ENCODE measurements at regions not wholly inside any gene's neighbourhood (a gene's known extent, or its start where the extent isn't known, plus 50 kb on each side); places are given as distances from the start of the nearest gene placed in this dataset.
"Not testable (repeated sequence)": the region's sequence is repeated elsewhere in the genome, so short reads cannot be mapped to it uniquely, and the experiment has no call there.

GRCh38 chr6:9250852-9251251 is 815.5 kb upstream of the SLC35B3 start:
- no peaks in the 10 kb centered on the region for H3K9me3 Mint-ChIP-seq
- no peak overlapping the region for H3K4me3 Mint-ChIP-seq
- no peaks in the 10 kb centered on the region for H3K27me3 Mint-ChIP-seq
- no peaks in the 10 kb centered on the region for H3K36me3 Mint-ChIP-seq
- no peak for DNase-seq
- CTCF ChIA-PET, result no interaction called here
- no peaks in the 10 kb centered on the region for H3K4me1 Mint-ChIP-seq
- no peak overlapping the region for H3K27ac Mint-ChIP-seq

GRCh38 chr6:9248133-9248532 is 812.8 kb upstream of the SLC35B3 start:
- H3K36me3 Mint-ChIP-seq, result no peaks in the 10 kb centered on the region
- CTCF ChIA-PET, result no interaction called here
- DNase-seq, result no peak
- H3K27me3 Mint-ChIP-seq, result no peaks in the 10 kb centered on the region
- no peak overlapping the region for H3K4me3 Mint-ChIP-seq
- no peaks in the 10 kb centered on the region for H3K4me1 Mint-ChIP-seq
- no peaks in the 10 kb centered on the region for H3K9me3 Mint-ChIP-seq
- no peak overlapping the region for H3K27ac Mint-ChIP-seq

GRCh38 chr6:9240861-9241260 is 805.5 kb upstream of the SLC35B3 start:
- no peaks in the 10 kb centered on the region for H3K4me1 Mint-ChIP-seq
- DNase-seq, result no peak
- CTCF ChIA-PET, result no interaction called here
- no peak overlapping the region for H3K4me3 Mint-ChIP-seq
- H3K27me3 Mint-ChIP-seq, result no peaks in the 10 kb centered on the region
- H3K36me3 Mint-ChIP-seq, result no peaks in the 10 kb centered on the region
- H3K27ac Mint-ChIP-seq, result no peak overlapping the region
- peaks cover 4% of the 10 kb centered on the region for H3K9me3 Mint-ChIP-seq

GRCh38 chr6:9236443-9236842 is 801.1 kb upstream of the SLC35B3 start:
- CTCF ChIA-PET, result no interaction called here
- Mint-ChIP-seq H3K27me3 (no peaks in the 10 kb centered on the region), H3K27ac (no peak overlapping the region), H3K36me3 (no peaks in the 10 kb centered on the region), H3K4me3 (no peak overlapping the region), H3K9me3 (peaks cover 7% of the 10 kb centered on the region), H3K4me1 (no peaks in the 10 kb centered on the region)
- DNase-seq, result no peak

GRCh38 chr6:9233686-9234085 is 798.3 kb upstream of the SLC35B3 start:
- Mint-ChIP-seq H3K9me3 (peaks cover 9% of the 10 kb centered on the region), H3K4me1 (no peaks in the 10 kb centered on the region), H3K4me3 (no peak overlapping the region), H3K27me3 (no peaks in the 10 kb centered on the region), H3K27ac (no peak overlapping the region), H3K36me3 (no peaks in the 10 kb centered on the region)
- CTCF ChIA-PET, result no interaction called here
- DNase-seq, result no peak

- H3K4me3 Mint-ChIP-seq, result no peak overlapping the region
- no peak for DNase-seq
- no peaks in the 10 kb centered on the region for H3K27me3 Mint-ChIP-seq
- CTCF ChIA-PET, result no interaction called here
- H3K36me3 Mint-ChIP-seq, result no peaks in the 10 kb centered on the region
- no peaks in the 10 kb centered on the region for H3K4me1 Mint-ChIP-seq
- peaks cover 9% of the 10 kb centered on the region for H3K9me3 Mint-ChIP-seq
- no peak overlapping the region for H3K27ac Mint-ChIP-seq
These were observed 797.9 kb upstream of the SLC35B3 start for GRCh38 chr6:9233226-9233625.

GRCh38 chr6:9225441-9225871 is 790.1 kb upstream of the SLC35B3 start:
- Mint-ChIP-seq H3K9me3 (peaks cover 17% of the 10 kb centered on the region), H3K4me1 (no peaks in the 10 kb centered on the region), H3K27me3 (no peaks in the 10 kb centered on the region), H3K36me3 (no peaks in the 10 kb centered on the region), H3K4me3 (no peak overlapping the region), H3K27ac (no peak overlapping the region)
- CTCF ChIA-PET, result no interaction called here
- no peak for DNase-seq

GRCh38 chr6:9224539-9224938 is 789.2 kb upstream of the SLC35B3 start:
- CTCF ChIA-PET, result no interaction called here
- DNase-seq, result no peak
- no peaks in the 10 kb centered on the region for H3K36me3 Mint-ChIP-seq
- no peak overlapping the region for H3K27ac Mint-ChIP-seq
- no peaks in the 10 kb centered on the region for H3K4me1 Mint-ChIP-seq
- peaks cover 17% of the 10 kb centered on the region for H3K9me3 Mint-ChIP-seq
- H3K4me3 Mint-ChIP-seq, result no peak overlapping the region
- no peaks in the 10 kb centered on the region for H3K27me3 Mint-ChIP-seq

GRCh38 chr6:9213717-9214116 is 778.4 kb upstream of the SLC35B3 start:
- H3K9me3 Mint-ChIP-seq, H3K4me1 Mint-ChIP-seq, H3K27me3 Mint-ChIP-seq, H3K36me3 Mint-ChIP-seq, DNase-seq, H3K4me3 Mint-ChIP-seq, H3K27ac Mint-ChIP-seq, CTCF ChIA-PET: not testable (repeated sequence)

- no peak overlapping the region for H3K4me3 Mint-ChIP-seq
- H3K9me3 Mint-ChIP-seq, result peaks cover 5% of the 10 kb centered on the region
- CTCF ChIA-PET, result no interaction called here
- DNase-seq, result no peak
- no peaks in the 10 kb centered on the region for H3K27me3 Mint-ChIP-seq
- no peaks in the 10 kb centered on the region for H3K36me3 Mint-ChIP-seq
- H3K4me1 Mint-ChIP-seq, result no peaks in the 10 kb centered on the region
- H3K27ac Mint-ChIP-seq, result no peak overlapping the region
These were observed 773.6 kb upstream of the SLC35B3 start for GRCh38 chr6:9208966-9209365.

GRCh38 chr6:9205645-9206044 is 770.3 kb upstream of the SLC35B3 start:
- no peak for DNase-seq
- CTCF ChIA-PET, result no interaction called here
- no peaks in the 10 kb centered on the region for H3K4me1 Mint-ChIP-seq
- no peak overlapping the region for H3K4me3 Mint-ChIP-seq
- H3K36me3 Mint-ChIP-seq, result no peaks in the 10 kb centered on the region
- no peak overlapping the region for H3K27ac Mint-ChIP-seq
- peaks cover 4% of the 10 kb centered on the region for H3K9me3 Mint-ChIP-seq
- no peaks in the 10 kb centered on the region for H3K27me3 Mint-ChIP-seq

- no peak overlapping the region for H3K27ac Mint-ChIP-seq
- no peak overlapping the region for H3K4me3 Mint-ChIP-seq
- H3K9me3 Mint-ChIP-seq, result peaks cover 4% of the 10 kb centered on the region
- no peaks in the 10 kb centered on the region for H3K27me3 Mint-ChIP-seq
- no peaks in the 10 kb centered on the region for H3K4me1 Mint-ChIP-seq
- H3K36me3 Mint-ChIP-seq, result no peaks in the 10 kb centered on the region
- CTCF ChIA-PET, result no interaction called here
- no peak for DNase-seq
These were observed 768.8 kb upstream of the SLC35B3 start for GRCh38 chr6:9204171-9204570.

- Mint-ChIP-seq H3K4me3 (no peak overlapping the region), H3K4me1 (no peaks in the 10 kb centered on the region), H3K27me3 (no peaks in the 10 kb centered on the region), H3K9me3 (peaks cover 4% of the 10 kb centered on the region), H3K36me3 (no peaks in the 10 kb centered on the region), H3K27ac (no peak overlapping the region)
- no peak for DNase-seq
- CTCF ChIA-PET, result no interaction called here
These were observed 765.4 kb upstream of the SLC35B3 start for GRCh38 chr6:9200712-9201111.

- Mint-ChIP-seq H3K27me3 (no peaks in the 10 kb centered on the region), H3K9me3 (peaks cover 2% of the 10 kb centered on the region), H3K4me3 (no peak overlapping the region), H3K36me3 (no peaks in the 10 kb centered on the region), H3K27ac (no peak overlapping the region), H3K4me1 (no peaks in the 10 kb centered on the region)
- DNase-seq, result no peak
- CTCF ChIA-PET, result no interaction called here
These were observed 762.4 kb upstream of the SLC35B3 start for GRCh38 chr6:9197726-9198125.

GRCh38 chr6:9195322-9195721 is 760.0 kb upstream of the SLC35B3 start:
- CTCF ChIA-PET, result no interaction called here
- no peak for DNase-seq
- H3K9me3 Mint-ChIP-seq, result peaks cover 2% of the 10 kb centered on the region
- no peaks in the 10 kb centered on the region for H3K36me3 Mint-ChIP-seq
- H3K27me3 Mint-ChIP-seq, result no peaks in the 10 kb centered on the region
- H3K4me1 Mint-ChIP-seq, result no peaks in the 10 kb centered on the region
- no peak overlapping the region for H3K27ac Mint-ChIP-seq
- H3K4me3 Mint-ChIP-seq, result no peak overlapping the region

GRCh38 chr6:9192405-9192909 is 757.1 kb upstream of the SLC35B3 start:
- CTCF ChIA-PET, result no interaction called here
- peaks cover 2% of the 10 kb centered on the region for H3K9me3 Mint-ChIP-seq
- no peaks in the 10 kb centered on the region for H3K27me3 Mint-ChIP-seq
- H3K4me3 Mint-ChIP-seq, result no peak overlapping the region
- no peaks in the 10 kb centered on the region for H3K4me1 Mint-ChIP-seq
- no peak for DNase-seq
- no peaks in the 10 kb centered on the region for H3K36me3 Mint-ChIP-seq
- H3K27ac Mint-ChIP-seq, result no peak overlapping the region
